NB4 (cell line): ENCODE measurements at regions not wholly inside any gene's neighbourhood (a gene's known extent, or its start where the extent isn't known, plus 50 kb on each side); places are given as distances from the start of the nearest gene placed in this dataset.

Experiments
- CTCF ChIP-seq: IDR thresholded peaks from one replicate; pipeline ENCODE4 v1.5.1; 2012; ENCODE audit warnings: low read depth, low read length
- MAX ChIP-seq: IDR thresholded peaks from 2 replicates; pipeline ENCODE4 v1.6.1; 2011; ENCODE audit warnings: low read depth, low read length
- MYC ChIP-seq: IDR thresholded peaks from 2 replicates; pipeline ENCODE4 v1.6.1; 2011; ENCODE audit warnings: low read depth, low read length
- POLR2A ChIP-seq: IDR thresholded peaks from 2 replicates; pipeline ENCODE4 v1.6.1; 2011; ENCODE audit warnings: mild to moderate bottlenecking; ENCODE audit not compliant: insufficient read length; ENCODE audit errors: extremely low read depth

DNA sequence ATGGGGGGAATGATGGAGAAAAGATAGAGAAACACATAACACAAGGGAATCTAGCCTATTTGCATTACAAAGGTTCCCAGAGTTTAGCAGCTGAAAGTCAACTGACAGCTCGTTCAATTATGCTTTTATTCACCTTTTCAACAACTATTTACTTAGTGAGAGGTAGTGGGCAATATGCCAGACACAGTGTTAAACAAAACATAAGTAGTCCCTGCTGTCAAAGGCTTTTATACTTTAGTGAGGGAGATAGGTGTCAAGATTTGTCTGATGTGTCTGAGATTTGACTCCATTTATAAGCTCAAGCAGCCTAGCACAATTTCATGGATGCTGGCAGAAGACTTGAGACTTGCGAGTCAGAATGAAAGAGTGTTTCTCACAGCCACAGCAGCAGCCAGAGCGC lies 549.0 kb upstream of the VSTM2A start:
- TF ChIP-seq CTCF, result no peak
- TF ChIP-seq POLR2A, result no peak
- no peak for TF ChIP-seq MAX
- TF ChIP-seq MYC, result no peak
